ENCODE measurements at regions not wholly inside any gene's neighbourhood (a gene's known extent, or its start where the extent isn't known, plus 50 kb on each side); places are given as distances from the start of the nearest gene placed in this dataset.

GRCh38 chr6:91366781-91367180 lies 779.9 kb upstream of the MAP3K7 start:
- DNase-seq, result no peak
- intact Hi-C loops (cut with micrococcal nuclease), result no loop called here
- Mint-ChIP-seq H3K4me1 (no peaks in the 10 kb centered on the region), H3K36me3 (no peaks in the 10 kb centered on the region), H3K9me3 (peaks cover 2 to 21% (median 6%) of the 10 kb centered on the region in 8 donors), H3K27ac (no peak overlapping the region), H3K4me3 (no peak overlapping the region), H3K27me3 (no peaks in the 10 kb centered on the region)
- H3K4me3 ChIP-seq (ENCODE audit: low read length in 2 of 2), result no peak overlapping the region
- H3K9me3 ChIP-seq (ENCODE audit: control insufficient read depth in 1 of 2, low read length in 2 of 2), result no peaks in the 10 kb centered on the region
- POLR2A ChIA-PET (ENCODE audit: partially characterized antibody), result no interaction called here
- CTCF ChIA-PET (ENCODE audit: partially characterized antibody), result no interaction called here
- H3K4me1 ChIP-seq (ENCODE audit: insufficient read depth, low read length), result no peaks in the 10 kb centered on the region
- H3K27ac ChIP-seq (ENCODE audit: low read depth, low read length), result no peak overlapping the region
- H3K36me3 ChIP-seq (ENCODE audit: insufficient read depth, low read length), result no peaks in the 10 kb centered on the region
- H3K27me3 ChIP-seq (ENCODE audit: insufficient read depth, low read length), result no peaks in the 10 kb centered on the region

- Mint-ChIP-seq H3K4me1 (no peaks in the 10 kb centered on the region), H3K27me3 (no peaks in the 10 kb centered on the region), H3K9me3 (peaks cover 0 to 4% (median 1%) of the 10 kb centered on the region in 8 donors), H3K36me3 (no peaks in the 10 kb centered on the region), H3K27ac (no peak overlapping the region), H3K4me3 (no peak overlapping the region)
- intact Hi-C loops (cut with micrococcal nuclease), result no loop called here
- CTCF ChIA-PET (ENCODE audit: partially characterized antibody), result no interaction called here
- H3K36me3 ChIP-seq (ENCODE audit: insufficient read depth, low read length), result no peaks in the 10 kb centered on the region
- H3K4me1 ChIP-seq (ENCODE audit: insufficient read depth, low read length), result no peaks in the 10 kb centered on the region
- no peaks in the 10 kb centered on the region for H3K27me3 ChIP-seq (ENCODE audit: insufficient read depth, low read length)
- POLR2A ChIA-PET (ENCODE audit: partially characterized antibody), result no interaction called here
- no peak overlapping the region for H3K4me3 ChIP-seq (ENCODE audit: low read length in 2 of 2)
- no peak for DNase-seq
- H3K9me3 ChIP-seq (ENCODE audit: control insufficient read depth in 1 of 2, low read length in 2 of 2), result no peaks in the 10 kb centered on the region
- no peak overlapping the region for H3K27ac ChIP-seq (ENCODE audit: low read depth, low read length)
Observed at GRCh38 chr6:91358986-91359385, 772.1 kb upstream of the MAP3K7 start.

- ChIA-PET POLR2A (ENCODE audit: partially characterized antibody) (no interaction called here), CTCF (ENCODE audit: partially characterized antibody) (no interaction called here)
- no peak overlapping the region for H3K4me3 Mint-ChIP-seq
- peaks cover 0 to 5% (median under 1%) of the 10 kb centered on the region in 8 donors for H3K9me3 Mint-ChIP-seq
- Histone ChIP-seq H3K4me1 (ENCODE audit: insufficient read depth, low read length) (no peaks in the 10 kb centered on the region), H3K4me3 (ENCODE audit: low read length in 2 of 2) (no peak overlapping the region), H3K27me3 (ENCODE audit: insufficient read depth, low read length) (no peaks in the 10 kb centered on the region), H3K36me3 (ENCODE audit: insufficient read depth, low read length) (no peaks in the 10 kb centered on the region), H3K9me3 (ENCODE audit: control insufficient read depth in 1 of 2, low read length in 2 of 2) (no peaks in the 10 kb centered on the region), H3K27ac (ENCODE audit: low read depth, low read length) (no peak overlapping the region)
- DNase-seq, result no peak
- intact Hi-C loops (cut with micrococcal nuclease), result no loop called here
- H3K36me3 Mint-ChIP-seq, result no peaks in the 10 kb centered on the region
- H3K4me1 Mint-ChIP-seq, result no peaks in the 10 kb centered on the region
- H3K27me3 Mint-ChIP-seq, result no peaks in the 10 kb centered on the region
- H3K27ac Mint-ChIP-seq, result no peak overlapping the region
Observed at GRCh38 chr6:91352878-91353277, 766.0 kb upstream of the MAP3K7 start.

DNA sequence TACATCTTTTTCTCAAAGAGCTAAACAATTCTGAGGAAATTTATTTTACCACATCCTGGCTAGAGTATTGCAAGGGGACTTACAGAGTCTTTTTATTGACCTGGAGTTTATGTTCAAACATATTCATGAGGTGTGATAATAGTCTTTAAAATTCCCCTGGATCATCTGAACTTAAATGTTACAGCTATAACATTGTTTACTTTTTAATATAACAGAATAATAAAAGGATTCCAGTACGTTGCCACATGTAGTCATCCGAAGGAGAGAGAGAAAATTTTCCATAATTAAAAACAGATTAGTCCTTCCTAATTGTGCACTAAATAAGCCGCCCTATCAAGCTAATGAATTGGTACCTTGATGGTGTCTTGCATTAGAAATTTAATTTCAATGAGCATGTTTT lies 765.4 kb upstream of the MAP3K7 start:
- Histone ChIP-seq H3K9me3 (ENCODE audit: control insufficient read depth in 1 of 2, low read length in 2 of 2) (no peaks in the 10 kb centered on the region), H3K36me3 (ENCODE audit: insufficient read depth, low read length) (no peaks in the 10 kb centered on the region), H3K27me3 (ENCODE audit: insufficient read depth, low read length) (no peaks in the 10 kb centered on the region), H3K27ac (ENCODE audit: low read depth, low read length) (no peak overlapping the region), H3K4me1 (ENCODE audit: insufficient read depth, low read length) (no peaks in the 10 kb centered on the region), H3K4me3 (ENCODE audit: low read length in 2 of 2) (no peak overlapping the region)
- Mint-ChIP-seq H3K4me1 (no peaks in the 10 kb centered on the region), H3K36me3 (no peaks in the 10 kb centered on the region), H3K4me3 (no peak overlapping the region), H3K27ac (no peak overlapping the region), H3K9me3 (peaks cover 0 to 5% (median under 1%) of the 10 kb centered on the region in 8 donors), H3K27me3 (no peaks in the 10 kb centered on the region)
- POLR2A ChIA-PET (ENCODE audit: partially characterized antibody), result no interaction called here
- intact Hi-C loops (cut with micrococcal nuclease), result no loop called here
- CTCF ChIA-PET (ENCODE audit: partially characterized antibody), result no interaction called here
- no peak for DNase-seq

DNA sequence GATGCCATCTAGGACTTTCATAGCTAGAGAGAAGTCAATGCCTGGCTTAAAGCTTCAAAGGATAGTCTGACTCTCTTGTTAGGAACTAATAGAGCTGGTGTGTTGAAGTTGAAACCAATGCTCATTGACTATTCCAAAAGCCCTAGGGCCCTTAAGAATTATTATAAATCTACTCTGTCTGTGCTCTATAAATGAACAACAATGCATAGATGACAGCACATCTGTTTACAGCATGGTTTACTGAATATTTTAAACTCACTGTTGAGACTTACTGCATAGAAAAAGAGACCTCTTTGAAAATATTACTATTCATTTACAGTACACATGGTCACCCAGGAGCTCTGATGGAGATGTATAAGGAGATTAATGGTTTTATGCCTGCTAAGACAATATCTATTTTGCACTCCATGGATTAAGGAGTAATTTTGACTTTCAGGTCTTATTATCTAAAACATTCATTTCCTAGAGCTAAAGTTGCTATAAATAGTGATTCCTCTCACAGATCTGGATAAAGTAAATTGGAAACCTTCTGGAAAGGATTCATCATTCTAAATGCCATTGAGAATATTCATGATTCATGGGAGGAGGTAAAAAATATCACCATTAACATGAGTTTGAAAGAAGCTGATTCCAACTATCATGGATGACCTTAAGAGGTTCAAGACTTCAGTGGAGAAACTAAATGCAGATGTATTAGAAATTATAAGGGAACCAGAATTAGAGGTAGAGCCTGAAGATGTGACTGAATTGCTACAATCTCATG lies 763.5 kb upstream of the MAP3K7 start:
- no peak overlapping the region for H3K27ac Mint-ChIP-seq
- DNase-seq, result no peak
- no peaks in the 10 kb centered on the region for H3K27me3 Mint-ChIP-seq
- peaks cover 0 to 5% (median under 1%) of the 10 kb centered on the region in 8 donors for H3K9me3 Mint-ChIP-seq
- no peak overlapping the region for H3K27ac ChIP-seq (ENCODE audit: low read depth, low read length)
- no peaks in the 10 kb centered on the region for H3K4me1 ChIP-seq (ENCODE audit: insufficient read depth, low read length)
- no peak overlapping the region for H3K4me3 Mint-ChIP-seq
- H3K36me3 ChIP-seq (ENCODE audit: insufficient read depth, low read length), result no peaks in the 10 kb centered on the region
- H3K36me3 Mint-ChIP-seq, result no peaks in the 10 kb centered on the region
- ChIA-PET POLR2A (ENCODE audit: partially characterized antibody) (no interaction called here), CTCF (ENCODE audit: partially characterized antibody) (no interaction called here)
- no peaks in the 10 kb centered on the region for H3K9me3 ChIP-seq (ENCODE audit: control insufficient read depth in 1 of 2, low read length in 2 of 2)
- no peak overlapping the region for H3K4me3 ChIP-seq (ENCODE audit: low read length in 2 of 2)
- H3K27me3 ChIP-seq (ENCODE audit: insufficient read depth, low read length), result no peaks in the 10 kb centered on the region
- no peaks in the 10 kb centered on the region for H3K4me1 Mint-ChIP-seq
- intact Hi-C loops (cut with micrococcal nuclease), result no loop called here

DNA sequence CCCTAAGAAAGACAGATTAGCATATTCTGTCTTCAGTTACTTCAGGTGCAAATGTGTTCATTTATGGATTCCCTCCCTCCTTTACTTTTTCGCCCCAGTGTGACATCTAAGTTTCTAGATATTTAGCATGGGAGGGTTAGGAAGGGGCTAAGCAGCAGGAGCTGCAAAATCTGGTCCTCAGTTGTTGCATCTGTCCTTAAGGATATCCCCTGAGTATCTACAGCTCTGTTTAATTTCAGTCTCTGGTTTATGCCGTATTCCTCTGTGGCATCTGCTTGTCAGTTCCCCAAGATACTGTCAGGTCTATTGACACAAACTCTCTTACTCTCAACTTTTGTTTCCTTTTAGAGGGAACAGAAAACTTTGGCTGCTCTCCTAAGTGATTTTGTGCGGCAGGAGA lies 754.6 kb upstream of the MAP3K7 start:
- Histone ChIP-seq H3K9me3 (ENCODE audit: control insufficient read depth in 1 of 2, low read length in 2 of 2) (no peaks in the 10 kb centered on the region), H3K36me3 (ENCODE audit: insufficient read depth, low read length) (no peaks in the 10 kb centered on the region), H3K27me3 (ENCODE audit: insufficient read depth, low read length) (no peaks in the 10 kb centered on the region), H3K27ac (ENCODE audit: low read depth, low read length) (no peak overlapping the region), H3K4me3 (ENCODE audit: low read length in 2 of 2) (no peak overlapping the region), H3K4me1 (ENCODE audit: insufficient read depth, low read length) (no peaks in the 10 kb centered on the region)
- intact Hi-C loops (cut with micrococcal nuclease), result no loop called here
- CTCF ChIA-PET (ENCODE audit: partially characterized antibody), result no interaction called here
- POLR2A ChIA-PET (ENCODE audit: partially characterized antibody), result no interaction called here
- DNase-seq, result no peak
- Mint-ChIP-seq H3K4me1 (no peaks in the 10 kb centered on the region), H3K4me3 (no peak overlapping the region), H3K36me3 (no peaks in the 10 kb centered on the region), H3K27me3 (no peaks in the 10 kb centered on the region), H3K27ac (no peak overlapping the region), H3K9me3 (peaks cover 0 to 6% (median 0%) of the 10 kb centered on the region in 8 donors)

- Histone ChIP-seq H3K27me3 (ENCODE audit: insufficient read depth, low read length) (no peaks in the 10 kb centered on the region), H3K4me1 (ENCODE audit: insufficient read depth, low read length) (no peaks in the 10 kb centered on the region), H3K27ac (ENCODE audit: low read depth, low read length) (no peak overlapping the region), H3K36me3 (ENCODE audit: insufficient read depth, low read length) (no peaks in the 10 kb centered on the region), H3K9me3 (ENCODE audit: control insufficient read depth in 1 of 2, low read length in 2 of 2) (no peaks in the 10 kb centered on the region), H3K4me3 (ENCODE audit: low read length in 2 of 2) (no peak overlapping the region)
- ChIA-PET CTCF (ENCODE audit: partially characterized antibody) (no interaction called here), POLR2A (ENCODE audit: partially characterized antibody) (no interaction called here)
- no peak for DNase-seq
- H3K4me3 Mint-ChIP-seq, result no peak overlapping the region
- no peak overlapping the region for H3K27ac Mint-ChIP-seq
- intact Hi-C loops (cut with micrococcal nuclease), result no loop called here
- H3K27me3 Mint-ChIP-seq, result no peaks in the 10 kb centered on the region
- no peaks in the 10 kb centered on the region for H3K36me3 Mint-ChIP-seq
- H3K9me3 Mint-ChIP-seq, result peaks cover 0 to 6% (median 0%) of the 10 kb centered on the region in 8 donors
- no peaks in the 10 kb centered on the region for H3K4me1 Mint-ChIP-seq
Observed at GRCh38 chr6:91340896-91341395, 754.1 kb upstream of the MAP3K7 start.
